Muscle of leg (tissue), 3 donors: ENCODE measurements at regions not wholly inside any gene's neighbourhood (a gene's known extent, or its start where the extent isn't known, plus 50 kb on each side); places are given as distances from the start of the nearest gene placed in this dataset.

ENCODE experiments used
- DNase-seq: peaks from one replicate; pipeline ENCODE4 v3.0.0; 2013
- H3K27ac ChIP-seq: one replicate; pipeline ENCODE4 v1.5.1; 2013; ENCODE audit warnings: mild to moderate bottlenecking, low read length, control low read depth
- H3K27me3 ChIP-seq: one replicate; pipeline ENCODE4 v1.6.1; 2013; ENCODE audit warnings: low read length; ENCODE audit not compliant: control insufficient read depth, insufficient read depth
- H3K36me3 ChIP-seq: one replicate; pipeline ENCODE4 v1.6.1; 2013; ENCODE audit warnings: low read length; ENCODE audit not compliant: control insufficient read depth, insufficient read depth
- H3K4me1 ChIP-seq: one replicate; pipeline ENCODE4 v1.6.1; 2013; ENCODE audit warnings: low read length; ENCODE audit not compliant: control insufficient read depth, insufficient read depth
- H3K4me3 ChIP-seq: one replicate; pipeline ENCODE4 v1.5.1; 2013; ENCODE audit warnings: low read length, control low read depth
- H3K9me3 ChIP-seq: replicated peaks from 2 replicates; pipeline ENCODE4 v1.6.1; 2013; ENCODE audit warnings: low read depth, low read length; ENCODE audit not compliant: control insufficient read depth
- WGBS: methylation state at CpG from one replicate; pipeline ENCODE4 v1.1.5; 2013; ENCODE audit warnings: missing lambda C conversion rate; ENCODE audit not compliant: insufficient coverage; 5-methylcytosine and 5-hydroxymethylcytosine counted together

DNA sequence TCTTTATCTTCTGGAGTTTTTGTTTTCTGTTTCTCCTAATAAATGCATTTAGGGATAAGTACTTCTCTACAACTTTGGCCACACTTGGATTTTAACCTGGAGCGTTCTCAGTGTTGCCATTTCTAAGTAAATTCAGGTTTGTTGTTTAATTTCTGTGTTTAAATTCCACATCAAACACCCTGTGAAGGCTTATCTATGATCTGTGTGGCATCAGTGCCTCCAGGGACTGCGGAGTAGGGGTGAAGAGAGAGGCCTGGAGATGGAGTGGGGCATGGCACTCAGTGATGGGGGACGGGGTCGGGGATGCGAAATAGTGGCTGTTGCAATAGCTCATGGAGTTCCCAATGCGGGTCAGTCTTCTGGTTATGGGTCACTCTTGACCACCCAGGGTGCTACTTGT, 294.8 kb downstream of the HS3ST3B1 start:
- Histone ChIP-seq H3K36me3 (no peaks in the 10 kb centered on the region), H3K4me1 (no peaks in the 10 kb centered on the region), H3K27ac (no peak overlapping the region), H3K27me3 (no peaks in the 10 kb centered on the region), H3K9me3 (no peaks in the 10 kb centered on the region), H3K4me3 (no peak overlapping the region)
- 89% methylated on average over 1 of the region's 6 CpGs for WGBS
- no peak for DNase-seq

DNA sequence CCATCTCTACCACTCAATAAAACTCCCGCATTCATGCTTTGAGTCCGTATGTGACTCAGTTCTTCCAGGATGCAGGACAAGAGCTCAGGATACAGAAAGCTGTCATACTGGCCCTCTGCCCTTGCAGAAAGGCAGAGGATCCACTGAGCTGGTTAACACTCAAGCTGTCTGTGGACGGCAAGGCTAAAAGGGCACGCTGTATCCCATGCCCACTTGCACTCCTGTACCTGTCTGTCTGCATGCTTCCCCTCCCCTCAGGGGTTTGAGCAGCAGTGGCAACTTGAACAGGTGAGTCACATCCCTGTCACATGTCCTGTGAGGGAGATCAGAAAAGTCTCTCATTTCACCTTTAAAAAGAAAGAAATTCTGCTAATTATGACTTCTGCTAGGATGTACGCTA, 293.8 kb downstream of the HS3ST3B1 start:
- whole genome bisulfite sequencing: 90% methylated on average over 5 of the region's 5 CpGs
- Histone ChIP-seq H3K27ac (no peak overlapping the region), H3K9me3 (no peaks in the 10 kb centered on the region), H3K4me3 (no peak overlapping the region), H3K27me3 (no peaks in the 10 kb centered on the region), H3K36me3 (no peaks in the 10 kb centered on the region), H3K4me1 (no peaks in the 10 kb centered on the region)
- DNase-seq: no peak

DNA sequence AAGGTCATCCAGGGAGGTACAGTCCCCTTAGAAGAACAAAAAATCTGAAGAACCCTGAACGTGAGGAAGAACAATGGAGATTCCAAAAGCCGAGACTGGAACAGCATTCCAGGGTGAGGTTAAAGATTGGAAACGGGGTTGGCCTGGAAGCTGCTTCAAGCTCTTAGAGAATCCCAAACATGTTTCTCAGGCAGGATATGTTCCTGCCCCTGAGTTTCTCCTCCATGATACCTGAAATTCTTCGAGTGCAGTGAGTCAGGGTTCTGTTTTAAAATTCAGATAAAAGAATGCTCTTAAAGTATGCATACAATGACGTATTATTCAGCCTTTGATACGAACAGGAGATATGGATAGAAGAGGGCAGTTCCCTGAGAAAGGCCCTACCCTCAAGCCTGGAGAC, 293.1 kb downstream of the HS3ST3B1 start:
- no peaks in the 10 kb centered on the region for H3K9me3 ChIP-seq
- H3K4me3 ChIP-seq: no peak overlapping the region
- no peak for DNase-seq
- H3K4me1 ChIP-seq: no peaks in the 10 kb centered on the region
- WGBS: 78% methylated on average over 3 of the region's 6 CpGs
- H3K27ac ChIP-seq: no peak overlapping the region
- no peaks in the 10 kb centered on the region for H3K27me3 ChIP-seq
- no peaks in the 10 kb centered on the region for H3K36me3 ChIP-seq

DNA sequence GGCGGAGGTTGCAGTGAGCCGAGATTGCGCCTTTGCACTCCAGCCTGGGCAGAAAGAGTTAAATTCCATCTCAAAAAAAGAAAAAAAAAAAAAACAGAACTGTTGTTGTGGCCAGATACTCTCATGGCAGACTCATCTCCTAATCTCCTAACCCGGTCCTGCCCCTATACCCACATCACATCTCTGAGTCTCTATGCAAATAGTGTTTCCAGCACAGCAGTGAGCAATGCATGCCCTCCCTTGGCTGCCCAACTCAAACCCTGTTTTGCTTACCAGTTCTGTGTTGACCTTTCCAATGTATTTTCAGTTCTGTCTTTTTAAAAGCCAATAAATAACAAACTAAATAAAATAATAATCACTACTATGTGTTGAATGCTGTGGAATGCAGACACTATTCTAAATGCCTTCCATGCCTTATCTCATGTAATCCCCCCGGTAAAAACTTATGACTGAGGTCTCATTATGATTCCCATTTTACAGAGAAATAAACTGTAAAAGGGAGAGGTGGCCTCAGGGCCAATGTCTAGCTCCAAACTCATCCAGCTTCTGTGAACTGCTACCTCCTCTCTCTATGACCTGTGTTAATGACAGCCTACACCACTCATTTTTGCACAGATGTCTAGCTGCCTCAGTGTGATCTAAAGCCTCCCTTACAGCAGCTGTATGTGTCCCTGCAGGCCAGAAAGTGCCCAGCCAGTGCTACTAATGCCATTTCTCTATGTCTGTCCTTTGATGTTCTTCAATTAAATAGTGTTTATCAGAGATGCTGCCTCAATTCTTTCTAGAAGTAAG, 289.8 kb downstream of the HS3ST3B1 start:
- H3K27me3 ChIP-seq: no peaks in the 10 kb centered on the region
- DNase-seq: no peak
- no peak overlapping the region for H3K4me3 ChIP-seq
- H3K27ac ChIP-seq: no peak overlapping the region
- no peaks in the 10 kb centered on the region for H3K36me3 ChIP-seq
- no peaks in the 10 kb centered on the region for H3K4me1 ChIP-seq
- WGBS: 25% methylated on average over 1 of the region's 5 CpGs
- no peaks in the 10 kb centered on the region for H3K9me3 ChIP-seq

DNA sequence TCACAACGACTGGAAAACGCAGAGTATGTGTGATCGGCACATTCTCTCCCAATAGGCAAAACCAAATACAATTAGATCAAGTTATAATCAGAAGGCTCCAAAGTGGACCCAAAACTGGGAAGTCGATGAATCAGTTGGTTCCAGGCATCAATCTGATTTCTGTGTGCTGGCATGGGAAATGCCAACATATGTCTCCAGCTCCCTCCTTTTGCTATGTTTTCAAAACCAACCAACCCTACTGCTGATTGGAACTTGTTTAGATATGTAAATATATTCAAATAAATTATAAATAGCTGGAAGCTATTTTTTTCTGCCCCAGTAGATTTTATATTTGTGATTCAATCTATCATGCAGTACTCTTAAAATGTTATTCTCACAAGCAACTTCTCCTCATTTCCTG, 284.2 kb downstream of the HS3ST3B1 start:
- 100% methylated on average over 3 of the region's 4 CpGs for WGBS
- Histone ChIP-seq H3K27me3 (no peaks in the 10 kb centered on the region), H3K27ac (no peak overlapping the region), H3K4me3 (no peak overlapping the region), H3K36me3 (no peaks in the 10 kb centered on the region), H3K4me1 (no peaks in the 10 kb centered on the region), H3K9me3 (no peaks in the 10 kb centered on the region)
- no peak for DNase-seq

DNA sequence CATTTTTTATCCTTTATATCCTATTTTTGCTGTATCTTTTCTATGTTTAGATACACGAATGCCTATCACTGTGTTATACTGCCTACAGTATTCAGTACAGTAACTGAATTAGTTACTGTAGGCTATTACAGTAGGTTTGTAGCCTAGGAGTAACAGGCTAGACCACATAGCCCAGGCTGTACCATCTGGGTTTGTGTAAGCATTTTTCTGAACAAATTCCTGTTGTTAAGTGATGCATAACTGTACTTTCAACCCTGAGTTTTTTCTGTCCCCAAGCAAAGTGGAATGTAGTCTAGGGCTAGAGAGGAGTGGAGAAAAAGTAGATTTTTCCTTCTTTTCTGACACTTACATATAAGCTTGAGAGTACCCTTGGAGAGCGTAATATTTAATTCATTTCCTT, 282.1 kb downstream of the HS3ST3B1 start:
- Histone ChIP-seq H3K36me3 (no peaks in the 10 kb centered on the region), H3K9me3 (no peaks in the 10 kb centered on the region), H3K4me3 (no peak overlapping the region), H3K4me1 (no peaks in the 10 kb centered on the region), H3K27me3 (no peaks in the 10 kb centered on the region), H3K27ac (no peak overlapping the region)
- DNase-seq: no peak
- no CpG with 5 or more reads among the region's 2 CpGs for WGBS

DNA sequence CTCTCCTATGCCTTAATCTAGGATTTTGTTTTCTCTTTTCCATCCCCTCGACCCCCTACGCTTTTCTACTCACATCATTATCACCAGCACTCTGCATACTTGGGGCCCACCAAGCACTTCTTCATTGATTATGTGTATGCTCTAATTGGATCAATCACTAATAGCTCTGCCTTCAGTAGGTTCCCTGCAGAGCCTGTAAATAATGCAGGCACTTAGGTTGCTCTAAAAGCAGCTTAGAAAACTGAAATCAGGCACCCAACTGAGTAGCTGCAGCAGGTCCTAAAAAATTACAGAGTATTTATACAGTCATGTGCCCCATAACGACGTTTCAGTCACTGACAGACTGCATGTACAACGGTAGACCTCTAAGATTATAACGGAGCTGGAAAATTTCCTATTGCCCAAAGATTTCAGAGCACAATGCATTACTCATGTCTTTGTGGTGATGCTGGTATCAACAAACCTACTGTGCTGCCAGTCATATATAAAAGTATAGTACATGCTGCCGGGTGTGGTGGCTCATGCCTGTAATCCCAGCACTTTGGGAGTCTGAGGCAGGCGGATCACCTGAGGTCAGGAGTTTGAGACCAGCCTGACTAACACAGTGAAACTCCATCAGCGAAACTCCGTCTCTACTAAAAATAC, 280.4 kb downstream of the HS3ST3B1 start:
- no peak for DNase-seq
- no peaks in the 10 kb centered on the region for H3K9me3 ChIP-seq
- H3K27me3 ChIP-seq: no peaks in the 10 kb centered on the region
- WGBS: 75% methylated on average over 2 of the region's 10 CpGs
- H3K27ac ChIP-seq: no peak overlapping the region
- H3K4me3 ChIP-seq: no peak overlapping the region
- H3K36me3 ChIP-seq: no peaks in the 10 kb centered on the region
- H3K4me1 ChIP-seq: no peaks in the 10 kb centered on the region

DNA sequence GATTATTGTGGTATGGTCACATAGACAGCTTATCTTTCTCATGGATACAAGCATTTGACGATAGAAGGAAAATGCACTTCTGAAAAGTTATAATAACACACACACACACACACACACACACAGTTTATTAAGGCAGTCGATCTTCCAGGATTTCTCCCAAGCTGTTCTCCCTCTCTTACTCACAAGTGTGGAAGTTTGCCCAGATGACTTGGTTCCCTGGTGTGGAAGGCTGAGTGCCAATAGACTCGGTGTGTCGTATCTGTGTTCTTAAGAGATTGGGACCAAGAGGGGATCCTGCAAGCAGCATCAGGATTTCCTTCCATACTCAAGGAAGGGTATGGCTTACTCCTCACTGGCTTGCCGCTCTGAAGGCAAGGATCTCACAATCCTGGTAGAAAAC, 279.6 kb downstream of the HS3ST3B1 start:
- Histone ChIP-seq H3K36me3 (no peaks in the 10 kb centered on the region), H3K9me3 (no peaks in the 10 kb centered on the region), H3K27me3 (no peaks in the 10 kb centered on the region), H3K4me3 (no peak overlapping the region), H3K27ac (no peak overlapping the region), H3K4me1 (peaks cover 3% of the 10 kb centered on the region)
- peak; percentile 6 for DNase-seq
- WGBS: no CpG with 5 or more reads among the region's 5 CpGs

DNA sequence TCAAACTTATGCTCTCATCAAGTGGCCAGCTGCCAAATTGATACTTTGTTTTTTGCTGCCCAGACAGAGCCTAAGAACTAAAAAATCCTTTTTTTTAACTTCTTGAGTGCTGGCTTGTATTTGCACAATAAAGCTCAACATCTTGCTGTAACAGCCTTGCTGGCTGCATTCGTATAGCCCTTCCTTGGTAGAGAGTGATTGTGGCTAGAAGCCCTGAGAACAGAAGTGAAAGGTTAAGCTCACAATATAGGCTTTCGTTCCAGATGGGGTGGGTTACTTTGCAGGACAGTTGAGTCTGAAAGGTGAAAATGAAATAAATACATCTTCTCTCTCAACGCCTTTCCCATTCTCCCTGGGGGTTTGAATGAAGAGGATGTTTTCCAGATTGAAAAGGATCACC, 278.8 kb downstream of the HS3ST3B1 start:
- H3K4me3 ChIP-seq: no peak overlapping the region
- no peaks in the 10 kb centered on the region for H3K9me3 ChIP-seq
- no peaks in the 10 kb centered on the region for H3K27me3 ChIP-seq
- DNase-seq: no peak
- H3K36me3 ChIP-seq: no peaks in the 10 kb centered on the region
- no peak overlapping the region for H3K27ac ChIP-seq
- WGBS: 40% methylated on average over 1 of the region's 3 CpGs
- peaks cover 3% of the 10 kb centered on the region for H3K4me1 ChIP-seq

DNA sequence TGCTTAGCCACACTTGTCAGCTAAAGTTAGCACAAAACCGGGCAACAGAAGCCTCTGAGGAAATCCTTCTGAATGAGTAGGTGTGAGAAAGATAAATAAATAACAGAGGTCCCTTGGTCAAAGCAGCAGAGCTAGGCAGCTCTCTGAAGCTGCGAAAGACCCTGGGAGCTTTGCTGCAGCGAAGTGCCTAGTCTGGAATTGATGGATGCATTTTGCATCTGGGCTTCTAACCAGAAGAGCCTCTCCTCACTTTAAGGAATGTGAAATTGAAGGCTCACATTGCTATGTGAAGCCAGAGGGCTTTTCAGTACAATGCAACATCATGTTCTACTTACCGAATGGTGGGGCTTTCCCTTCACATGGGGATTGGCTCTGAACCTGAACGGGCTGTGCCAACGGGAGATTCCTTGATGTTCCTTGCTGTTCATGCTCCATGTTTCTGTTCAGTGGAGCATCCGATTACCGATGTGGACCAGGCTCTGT, 274.6 kb downstream of the HS3ST3B1 start:
- H3K4me3 ChIP-seq: no peak overlapping the region
- no peak overlapping the region for H3K27ac ChIP-seq
- peaks cover 3% of the 10 kb centered on the region for H3K4me1 ChIP-seq
- WGBS: 16% methylated on average over 7 of the region's 8 CpGs
- no peaks in the 10 kb centered on the region for H3K27me3 ChIP-seq
- DNase-seq: peak; percentile 57
- no peaks in the 10 kb centered on the region for H3K36me3 ChIP-seq
- no peaks in the 10 kb centered on the region for H3K9me3 ChIP-seq
